NT2/D1 (cell line): ENCODE measurements at regions not wholly inside any gene's neighbourhood (a gene's known extent, or its start where the extent isn't known, plus 50 kb on each side); places are given as distances from the start of the nearest gene placed in this dataset.

Experiments used
- YY1 ChIP-seq: IDR thresholded peaks from 2 replicates; pipeline ENCODE4 v1.6.1; 2011; ENCODE audit not compliant: insufficient read length, insufficient read depth
- ZNF274 ChIP-seq: IDR thresholded peaks from 2 replicates; pipeline ENCODE4 v1.6.1; 2011; ENCODE audit warnings: mild to moderate bottlenecking, low read depth, low read length

DNA sequence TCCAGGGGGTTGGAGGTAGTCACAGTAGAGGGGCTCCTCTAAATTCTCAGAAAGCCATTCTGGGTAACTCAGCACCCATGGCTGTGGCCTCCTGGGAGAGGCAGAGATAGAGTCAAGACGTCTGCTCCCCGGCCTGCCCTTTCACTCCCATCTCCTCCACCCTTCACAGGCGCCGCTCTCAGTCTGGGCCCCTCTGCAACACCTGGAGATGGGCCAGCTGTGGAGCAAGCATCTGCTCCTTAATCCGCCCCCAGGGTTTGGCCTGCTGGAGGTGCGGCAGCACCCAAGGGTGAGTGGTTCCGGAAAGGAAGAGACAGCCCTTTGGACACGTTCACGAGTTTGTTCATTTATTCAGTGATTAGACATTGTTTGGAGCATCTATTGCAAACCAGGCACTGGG lies 271.3 kb downstream of the BMP7 start:
- TF ChIP-seq ZNF274: no peak
- no peak for TF ChIP-seq YY1
